ENCODE measurements at regions not wholly inside any gene's neighbourhood (a gene's known extent, or its start where the extent isn't known, plus 50 kb on each side); places are given as distances from the start of the nearest gene placed in this dataset.
A peak's percentile ranks its signal among the peaks of the same experiment; 100 is the strongest.
"Not testable (repeated sequence)": the region's sequence is repeated elsewhere in the genome, so short reads cannot be mapped to it uniquely, and the experiment has no call there.

- Histone ChIP-seq H3K9me3 (no peaks in the 10 kb centered on the region), H3K27me3 (no peaks in the 10 kb centered on the region), H3K4me3 (no peak overlapping the region), H3K27ac (no peak overlapping the region), H3K36me3 (no peaks in the 10 kb centered on the region), H3K4me1 (no peaks in the 10 kb centered on the region)
- TF ChIP-seq, protein P1, sequence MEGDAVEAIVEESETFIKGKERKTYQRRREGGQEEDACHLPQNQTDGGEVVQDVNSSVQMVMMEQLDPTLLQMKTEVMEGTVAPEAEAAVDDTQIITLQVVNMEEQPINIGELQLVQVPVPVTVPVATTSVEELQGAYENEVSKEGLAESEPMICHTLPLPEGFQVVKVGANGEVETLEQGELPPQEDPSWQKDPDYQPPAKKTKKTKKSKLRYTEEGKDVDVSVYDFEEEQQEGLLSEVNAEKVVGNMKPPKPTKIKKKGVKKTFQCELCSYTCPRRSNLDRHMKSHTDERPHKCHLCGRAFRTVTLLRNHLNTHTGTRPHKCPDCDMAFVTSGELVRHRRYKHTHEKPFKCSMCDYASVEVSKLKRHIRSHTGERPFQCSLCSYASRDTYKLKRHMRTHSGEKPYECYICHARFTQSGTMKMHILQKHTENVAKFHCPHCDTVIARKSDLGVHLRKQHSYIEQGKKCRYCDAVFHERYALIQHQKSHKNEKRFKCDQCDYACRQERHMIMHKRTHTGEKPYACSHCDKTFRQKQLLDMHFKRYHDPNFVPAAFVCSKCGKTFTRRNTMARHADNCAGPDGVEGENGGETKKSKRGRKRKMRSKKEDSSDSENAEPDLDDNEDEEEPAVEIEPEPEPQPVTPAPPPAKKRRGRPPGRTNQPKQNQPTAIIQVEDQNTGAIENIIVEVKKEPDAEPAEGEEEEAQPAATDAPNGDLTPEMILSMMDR (IDR thresholded peaks at IDR 0.05), result no peak
- TF ChIP-seq POLR2A (IDR thresholded peaks at IDR 0.05), result no peak
- intact Hi-C loops (cut with DNase I), result no loop called here
- DNase-seq, result no peak
- 69 to 70% methylated on average over 2 of the region's 2 CpGs for WGBS, 2 donors
These were observed 427.8 kb downstream of the NR4A2 start for GRCh38 chr2:155904720-155905119.

GRCh38 chr2:155902635-155903034 lies 429.9 kb downstream of the NR4A2 start:
- intact Hi-C loops (cut with DNase I), result no loop called here
- no peaks in the 10 kb centered on the region for H3K27me3 ChIP-seq
- H3K4me1 ChIP-seq, result no peaks in the 10 kb centered on the region
- no peaks in the 10 kb centered on the region for H3K36me3 ChIP-seq
- no peak overlapping the region for H3K4me3 ChIP-seq
- DNase-seq, result no peak
- no peaks in the 10 kb centered on the region for H3K9me3 ChIP-seq
- 67 to 72% methylated on average over 2 of the region's 2 CpGs for WGBS, 2 donors
- TF ChIP-seq, protein P1 (IDR thresholded peaks at IDR 0.05), result no peak
- TF ChIP-seq POLR2A (IDR thresholded peaks at IDR 0.05), result no peak
- no peak overlapping the region for H3K27ac ChIP-seq

- Histone ChIP-seq H3K4me1 (no peaks in the 10 kb centered on the region), H3K27me3 (no peaks in the 10 kb centered on the region), H3K9me3 (no peaks in the 10 kb centered on the region), H3K27ac (no peak overlapping the region), H3K36me3 (no peaks in the 10 kb centered on the region), H3K4me3 (no peak overlapping the region)
- TF ChIP-seq POLR2A (IDR thresholded peaks at IDR 0.05), result no peak
- TF ChIP-seq, protein P1 (IDR thresholded peaks at IDR 0.05), result no peak
- DNase-seq, result no peak
- intact Hi-C loops (cut with DNase I), result no loop called here
- WGBS, 2 donors, result 29% methylated on average over 1 of the region's 1 CpG
These were observed 437.5 kb downstream of the NR4A2 start for GRCh38 chr2:155895016-155895415.

- H3K9me3 ChIP-seq, result peaks cover 0 to 20% (median 0%) of the 10 kb centered on the region in 3 donors
- H3K27me3 ChIP-seq; intact Hi-C loops (cut with DNase I); H3K36me3 ChIP-seq; H3K4me3 ChIP-seq; H3K4me1 ChIP-seq; H3K27ac ChIP-seq; DNase-seq: not testable (repeated sequence)
- 20% methylated on average over 2 of the region's 5 CpGs; no CpG with 5 or more reads in 1 of the 2 donors for WGBS, 2 donors
These were observed 452.1 kb downstream of the NR4A2 start for GRCh38 chr2:155880382-155880781.

- peaks cover 0 to 16% (median 0%) of the 10 kb centered on the region in 3 donors for H3K9me3 ChIP-seq
- H3K27ac ChIP-seq; H3K36me3 ChIP-seq; H3K27me3 ChIP-seq; intact Hi-C loops (cut with DNase I); H3K4me3 ChIP-seq; H3K4me1 ChIP-seq: not testable (repeated sequence)
- peak; percentile 1 for DNase-seq
- WGBS, 2 donors, result 41 to 61% methylated on average over 4 to 5 of the region's 5 CpGs
These were observed 452.6 kb downstream of the NR4A2 start for GRCh38 chr2:155879900-155880299.

DNA sequence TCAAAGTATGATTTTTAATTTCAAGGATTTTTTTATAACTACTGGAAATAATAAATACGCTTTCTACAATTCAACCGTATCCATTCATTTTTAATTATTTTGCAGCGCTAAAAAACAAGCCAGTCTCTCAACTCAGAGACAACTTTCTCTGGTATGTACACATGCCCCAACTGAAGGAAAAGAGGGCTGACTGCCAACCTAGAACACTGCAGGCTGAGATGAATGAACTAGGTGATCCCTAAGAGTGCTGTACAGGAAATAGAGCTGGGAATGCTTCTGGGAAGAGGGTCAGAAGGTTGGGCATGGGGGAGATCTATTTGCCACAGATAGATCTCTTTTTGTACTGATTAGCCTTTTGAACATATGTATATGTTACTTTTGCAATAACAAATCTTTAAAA lies 460.1 kb downstream of the NR4A2 start:
- DNase-seq, result no peak

More for the DNA sequence above, 460.1 kb downstream of the NR4A2 start:
- Histone ChIP-seq H3K36me3 (no peaks in the 10 kb centered on the region), H3K27ac (no peak overlapping the region), H3K4me1 (no peaks in the 10 kb centered on the region), H3K27me3 (no peaks in the 10 kb centered on the region), H3K9me3 (no peaks in the 10 kb centered on the region), H3K4me3 (no peak overlapping the region)
- WGBS, 2 donors, result 54 to 57% methylated on average over 3 of the region's 3 CpGs
- TF ChIP-seq, protein P1 (IDR thresholded peaks at IDR 0.05), result no peak
- no peak for TF ChIP-seq POLR2A (IDR thresholded peaks at IDR 0.05)
- intact Hi-C loops (cut with DNase I), result no loop called here
